ENCODE measurements at regions not wholly inside any gene's neighbourhood (a gene's known extent, or its start where the extent isn't known, plus 50 kb on each side); places are given as distances from the start of the nearest gene placed in this dataset.

DNA sequence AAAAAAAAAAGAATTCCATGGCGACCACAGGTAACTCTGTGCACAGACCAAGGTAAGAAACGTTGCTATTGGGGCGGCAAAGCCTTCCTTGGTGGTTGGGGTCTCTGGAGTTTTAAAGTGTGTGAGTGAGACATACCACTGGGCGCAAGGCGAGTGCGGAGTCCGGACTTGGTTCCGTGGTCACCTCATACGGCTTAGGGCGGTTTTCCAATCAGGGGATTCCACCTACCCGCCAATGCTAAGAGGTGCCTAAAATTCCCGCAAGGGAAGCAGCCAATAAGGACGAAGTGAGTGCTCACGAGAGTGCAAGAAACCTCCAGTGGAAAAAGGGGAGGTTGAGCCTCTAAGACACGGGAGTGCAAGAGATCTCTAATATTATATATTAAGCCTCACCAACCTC lies 68.6 kb upstream of the PRSS16 start:
- TF ChIP-seq, protein P1, sequence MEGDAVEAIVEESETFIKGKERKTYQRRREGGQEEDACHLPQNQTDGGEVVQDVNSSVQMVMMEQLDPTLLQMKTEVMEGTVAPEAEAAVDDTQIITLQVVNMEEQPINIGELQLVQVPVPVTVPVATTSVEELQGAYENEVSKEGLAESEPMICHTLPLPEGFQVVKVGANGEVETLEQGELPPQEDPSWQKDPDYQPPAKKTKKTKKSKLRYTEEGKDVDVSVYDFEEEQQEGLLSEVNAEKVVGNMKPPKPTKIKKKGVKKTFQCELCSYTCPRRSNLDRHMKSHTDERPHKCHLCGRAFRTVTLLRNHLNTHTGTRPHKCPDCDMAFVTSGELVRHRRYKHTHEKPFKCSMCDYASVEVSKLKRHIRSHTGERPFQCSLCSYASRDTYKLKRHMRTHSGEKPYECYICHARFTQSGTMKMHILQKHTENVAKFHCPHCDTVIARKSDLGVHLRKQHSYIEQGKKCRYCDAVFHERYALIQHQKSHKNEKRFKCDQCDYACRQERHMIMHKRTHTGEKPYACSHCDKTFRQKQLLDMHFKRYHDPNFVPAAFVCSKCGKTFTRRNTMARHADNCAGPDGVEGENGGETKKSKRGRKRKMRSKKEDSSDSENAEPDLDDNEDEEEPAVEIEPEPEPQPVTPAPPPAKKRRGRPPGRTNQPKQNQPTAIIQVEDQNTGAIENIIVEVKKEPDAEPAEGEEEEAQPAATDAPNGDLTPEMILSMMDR (conservative IDR thresholded peaks at IDR 0.05; ENCODE audit: low read depth in 2 of 2): no peak
- TF ChIP-seq CREB1 (CRISPR knock-in tag; IDR thresholded peaks at IDR 0.05; ENCODE audit: low read depth): no peak
